Mammary epithelial cell (primary cell): ENCODE measurements at regions not wholly inside any gene's neighbourhood (a gene's known extent, or its start where the extent isn't known, plus 50 kb on each side); places are given as distances from the start of the nearest gene placed in this dataset.

Experiments used
- EZH2 ChIP-seq: IDR thresholded peaks from 2 replicates; pipeline ENCODE4 v1.6.1; 2012; ENCODE audit warnings: low read length, inconsistent platforms, borderline replicate concordance
- TF ChIP-seq, protein P1 (sequence below), 2 donors: IDR thresholded peaks in 1 of 2; conservative IDR thresholded peaks in 1 of 2; 2 replicates each; pipeline ENCODE4 v1.5.1; 2011 to 2012; ENCODE audit warnings: inconsistent platforms in 2 of 2, low read length in 2 of 2, mild to moderate bottlenecking in 2 of 2, control low read depth in 1 of 2, low read depth in 1 of 2; ENCODE audit not compliant: insufficient read depth in 1 of 2; ENCODE audit errors: extremely low read depth in 1 of 2

DNA sequence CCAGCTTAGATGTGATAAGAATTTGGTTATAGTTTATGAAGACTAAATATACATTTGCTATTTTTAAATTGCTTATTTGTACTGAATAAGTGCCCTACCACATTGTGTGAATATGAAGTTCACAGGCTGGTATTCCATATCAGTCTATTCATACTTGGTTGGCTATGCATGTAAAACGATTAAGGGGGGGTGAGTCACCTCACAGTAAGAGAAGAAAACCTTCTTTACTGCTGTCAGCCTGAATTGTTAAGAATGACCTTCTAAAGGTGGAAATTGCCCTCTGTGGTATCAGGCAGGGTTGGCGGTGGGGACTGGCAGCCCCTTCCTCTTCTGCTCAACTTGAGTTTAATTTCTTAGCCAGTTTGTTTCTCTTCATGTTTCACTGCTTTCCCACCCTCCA lies 127.0 kb upstream of the RPS23 start:
- TF ChIP-seq, protein P1, sequence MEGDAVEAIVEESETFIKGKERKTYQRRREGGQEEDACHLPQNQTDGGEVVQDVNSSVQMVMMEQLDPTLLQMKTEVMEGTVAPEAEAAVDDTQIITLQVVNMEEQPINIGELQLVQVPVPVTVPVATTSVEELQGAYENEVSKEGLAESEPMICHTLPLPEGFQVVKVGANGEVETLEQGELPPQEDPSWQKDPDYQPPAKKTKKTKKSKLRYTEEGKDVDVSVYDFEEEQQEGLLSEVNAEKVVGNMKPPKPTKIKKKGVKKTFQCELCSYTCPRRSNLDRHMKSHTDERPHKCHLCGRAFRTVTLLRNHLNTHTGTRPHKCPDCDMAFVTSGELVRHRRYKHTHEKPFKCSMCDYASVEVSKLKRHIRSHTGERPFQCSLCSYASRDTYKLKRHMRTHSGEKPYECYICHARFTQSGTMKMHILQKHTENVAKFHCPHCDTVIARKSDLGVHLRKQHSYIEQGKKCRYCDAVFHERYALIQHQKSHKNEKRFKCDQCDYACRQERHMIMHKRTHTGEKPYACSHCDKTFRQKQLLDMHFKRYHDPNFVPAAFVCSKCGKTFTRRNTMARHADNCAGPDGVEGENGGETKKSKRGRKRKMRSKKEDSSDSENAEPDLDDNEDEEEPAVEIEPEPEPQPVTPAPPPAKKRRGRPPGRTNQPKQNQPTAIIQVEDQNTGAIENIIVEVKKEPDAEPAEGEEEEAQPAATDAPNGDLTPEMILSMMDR (conservative IDR thresholded peaks at IDR 0.05 in 1 of 2, IDR thresholded peaks at IDR 0.05 in 1 of 2; ENCODE audit: extremely low read depth in 1 of 2, insufficient read depth in 1 of 2, low read depth in 1 of 2, low read length in 2 of 2) = no peak
- no peak for TF ChIP-seq EZH2
